ENCODE measurements at regions not wholly inside any gene's neighbourhood (a gene's known extent, or its start where the extent isn't known, plus 50 kb on each side); places are given as distances from the start of the nearest gene placed in this dataset.

- no peak overlapping the region for H3K27ac ChIP-seq
- no peak for TF ChIP-seq CTCF (conservative IDR thresholded peaks at IDR 0.05)
Measured at GRCh38 chr3:30129765-30130164, 476.6 kb upstream of the TGFBR2 start.

- H3K27ac ChIP-seq, result no peak overlapping the region
- TF ChIP-seq CTCF (conservative IDR thresholded peaks at IDR 0.05), result no peak
Measured at GRCh38 chr3:30130391-30130790, 476.0 kb upstream of the TGFBR2 start.

GRCh38 chr3:30131191-30131590 lies 475.2 kb upstream of the TGFBR2 start:
- H3K27ac ChIP-seq, result no peak overlapping the region
- no peak for TF ChIP-seq CTCF (conservative IDR thresholded peaks at IDR 0.05)

- TF ChIP-seq CTCF (conservative IDR thresholded peaks at IDR 0.05), result peak; percentile 49
- no peak overlapping the region for H3K27ac ChIP-seq
Measured at GRCh38 chr3:30135190-30135589, 471.2 kb upstream of the TGFBR2 start.

- TF ChIP-seq CTCF (conservative IDR thresholded peaks at IDR 0.05), result no peak
- H3K27ac ChIP-seq, result no peak overlapping the region
Measured at GRCh38 chr3:30139283-30139682, 467.1 kb upstream of the TGFBR2 start.

GRCh38 chr3:30140356-30141075 lies 465.9 kb upstream of the TGFBR2 start:
- TF ChIP-seq CTCF (conservative IDR thresholded peaks at IDR 0.05), result no peak
- no peak overlapping the region for H3K27ac ChIP-seq

GRCh38 chr3:30141178-30141581 lies 465.2 kb upstream of the TGFBR2 start:
- no peak overlapping the region for H3K27ac ChIP-seq
- TF ChIP-seq CTCF (conservative IDR thresholded peaks at IDR 0.05), result no peak

All from VCaP (cell line).